ENCODE measurements at regions not wholly inside any gene's neighbourhood (a gene's known extent, or its start where the extent isn't known, plus 50 kb on each side); places are given as distances from the start of the nearest gene placed in this dataset.

- Histone ChIP-seq H3K56ac (replicated peaks; ENCODE audit: insufficient read length, low read depth, low read length) (no peak overlapping the region), H3K27me3 (replicated peaks in 1 of 4; ENCODE audit: control insufficient read depth in 3 of 4, extremely low read depth in 1 of 4, insufficient read depth in 3 of 4, low read length in 3 of 4) (no peaks in the 10 kb centered on the region), H4K91ac (replicated peaks; ENCODE audit: insufficient read length, low read length) (no peak overlapping the region), H3K36me3 (ENCODE audit: control insufficient read depth in 2 of 4, insufficient read depth in 4 of 4, low read length in 3 of 4) (no peaks in the 10 kb centered on the region; a peak in 1 of 8 replicates), H3K4me1 (replicated peaks in 1 of 4; ENCODE audit: control insufficient read depth in 3 of 4, insufficient read depth in 4 of 4, low read length in 3 of 4) (no peaks in the 10 kb centered on the region), H3K23me2 (ENCODE audit: low read depth, low read length) (no peaks in the 10 kb centered on the region), H3K9ac (replicated peaks in 1 of 4; ENCODE audit: extremely low read depth in 1 of 4, low read depth in 3 of 4, low read length in 3 of 4) (no peak overlapping the region), H2BK15ac (ENCODE audit: low read length) (no peak overlapping the region), H3K27ac (ENCODE audit: low read depth, low read length) (no peak overlapping the region), H3K79me2 (ENCODE audit: control insufficient read depth in 1 of 2, insufficient read depth in 2 of 2, low read length in 2 of 2) (no peaks in the 10 kb centered on the region), H2AFZ (ENCODE audit: low read length) (no peak overlapping the region), H2AK5ac (ENCODE audit: low read depth, low read length) (no peak overlapping the region), H4K5ac (ENCODE audit: insufficient read length, low read depth, low read length) (no peak overlapping the region), H2BK12ac (ENCODE audit: low read depth, low read length) (no peak overlapping the region), H4K8ac (ENCODE audit: extremely low read depth, insufficient read depth, low read length) (no peak overlapping the region), H2BK20ac (ENCODE audit: low read length) (no peak overlapping the region), H3K23ac (ENCODE audit: insufficient read length) (no peak overlapping the region), H4K20me1 (replicated peaks in 1 of 2; ENCODE audit: control insufficient read depth in 1 of 2, insufficient read depth in 2 of 2, low read length in 2 of 2) (no peaks in the 10 kb centered on the region), H3K4me3 (ENCODE audit: extremely low read depth in 1 of 4, insufficient read depth in 2 of 4, low read depth in 3 of 4, low read length in 4 of 4) (no peak overlapping the region), H3K4me2 (ENCODE audit: insufficient read depth in 1 of 2, low read depth in 2 of 2, low read length in 2 of 2) (no peak overlapping the region), H3K9me3 (ENCODE audit: insufficient read depth in 2 of 2, low read depth in 1 of 2, low read length in 1 of 2) (peaks cover 6 to 7% of the 10 kb centered on the region in 2 experiments; a peak in 2 of 4 replicates), H2BK5ac (ENCODE audit: low read depth, low read length) (no peak overlapping the region), H2BK120ac (replicated peaks; ENCODE audit: low read depth, low read length) (no peak overlapping the region), H3K14ac (ENCODE audit: insufficient read length) (no peak overlapping the region), H3K79me1 (ENCODE audit: low read depth, low read length) (no peaks in the 10 kb centered on the region), H3K18ac (ENCODE audit: extremely low read depth, low read length) (no peak overlapping the region), H3K4ac (replicated peaks; ENCODE audit: insufficient read length, low read depth, low read length) (no peak overlapping the region)
- DNase-seq (ENCODE audit: low read depth in 1 of 2, low spot score in 2 of 2) (no peak), FAIRE-seq (no peak)
- WGBS, 2 experiments (ENCODE audit: extremely low coverage in 1 of 2, insufficient coverage in 1 of 2, insufficient read length in 1 of 2, insufficient replicate concordance in 2 of 2, low coverage in 1 of 2, low lambda C conversion rate in 2 of 2, missing lambda C conversion rate in 1 of 2): 88% methylated on average over 10 of the region's 10 CpGs; no CpG with 5 or more reads in 1 of the 2 experiments
- ChIA-PET POLR2A (ENCODE audit: partially characterized antibody) (no interaction called here), CTCF (ENCODE audit: partially characterized antibody) (interaction anchor here (1.3 kb wide), 1 partner anchor 22 kb away, joined by 3 read pairs; no protein-coding TSS in a partner anchor)
- TF ChIP-seq KDM1A (IDR thresholded peaks at IDR 0.05; ENCODE audit: borderline replicate concordance, low read length): no peak
- TF ChIP-seq E2F6 (IDR thresholded peaks at IDR 0.05): no peak
- no peak for TF ChIP-seq BACH1 (IDR thresholded peaks at IDR 0.05; ENCODE audit: low read length)
- no peak for TF ChIP-seq ATF2 (IDR thresholded peaks at IDR 0.05; ENCODE audit: low read length)
- TF ChIP-seq RXRA (IDR thresholded peaks at IDR 0.05; ENCODE audit: insufficient read depth, low read depth, low read length): no peak
- no peak for TF ChIP-seq EZH2 (IDR thresholded peaks at IDR 0.05; ENCODE audit: low read depth, low read length, severe bottlenecking)
- TF ChIP-seq YY1 (IDR thresholded peaks at IDR 0.05; ENCODE audit: low read depth, low read length): no peak
- no peak for TF ChIP-seq EGR1 (IDR thresholded peaks at IDR 0.05; ENCODE audit: borderline replicate concordance, low read depth, low read length)
- no peak for TF ChIP-seq SIX5 (IDR thresholded peaks at IDR 0.05; ENCODE audit: low read depth, low read length)
- TF ChIP-seq CTBP2 (IDR thresholded peaks at IDR 0.05; ENCODE audit: borderline replicate concordance, insufficient read depth, insufficient read length, low read length): no peak
- TF ChIP-seq JUN (IDR thresholded peaks at IDR 0.05; ENCODE audit: low read depth, low read length): no peak
- no peak for TF ChIP-seq TAF7 (optimal IDR thresholded peaks at IDR 0.05; ENCODE audit: borderline replicate concordance, low read depth, low read length)
- TF ChIP-seq TBP (IDR thresholded peaks at IDR 0.05; ENCODE audit: low read depth, low read length): no peak
These were observed 115.6 kb upstream of the LMO4 start for GRCh38 chr1:87213135-87213515.
